ENCODE measurements at regions not wholly inside any gene's neighbourhood (a gene's known extent, or its start where the extent isn't known, plus 50 kb on each side); places are given as distances from the start of the nearest gene placed in this dataset.

GRCh38 chr13:106819413-106820180 lies 251.7 kb upstream of the ARGLU1 start:
- no peak for DNase-seq

- DNase-seq: no peak
These were observed 251.0 kb upstream of the ARGLU1 start for GRCh38 chr13:106818971-106819370.

- DNase-seq: no peak
These were observed 247.6 kb upstream of the ARGLU1 start for GRCh38 chr13:106815545-106815944.

GRCh38 chr13:106814463-106814862 lies 246.5 kb upstream of the ARGLU1 start:
- no peak for DNase-seq

DNA sequence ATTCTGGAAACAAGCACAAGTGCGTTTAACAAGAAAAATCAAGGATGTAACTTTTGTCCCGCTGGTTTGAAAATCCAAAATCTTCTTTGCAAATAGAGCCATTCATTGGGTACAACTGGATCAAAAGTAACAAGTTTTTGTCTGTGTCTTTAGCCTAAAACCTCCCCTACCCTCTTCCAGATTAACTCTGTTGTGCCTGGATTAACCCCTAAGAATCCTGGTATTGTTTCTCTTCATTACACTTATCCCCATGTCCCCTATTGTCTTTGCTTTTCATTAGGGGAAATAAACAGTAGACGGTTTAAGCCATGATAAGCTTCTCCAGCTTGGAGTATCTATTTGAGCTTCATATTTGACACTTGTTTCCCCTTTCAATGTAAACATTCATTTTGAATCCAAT lies 242.1 kb upstream of the ARGLU1 start:
- no peak for DNase-seq

DNA sequence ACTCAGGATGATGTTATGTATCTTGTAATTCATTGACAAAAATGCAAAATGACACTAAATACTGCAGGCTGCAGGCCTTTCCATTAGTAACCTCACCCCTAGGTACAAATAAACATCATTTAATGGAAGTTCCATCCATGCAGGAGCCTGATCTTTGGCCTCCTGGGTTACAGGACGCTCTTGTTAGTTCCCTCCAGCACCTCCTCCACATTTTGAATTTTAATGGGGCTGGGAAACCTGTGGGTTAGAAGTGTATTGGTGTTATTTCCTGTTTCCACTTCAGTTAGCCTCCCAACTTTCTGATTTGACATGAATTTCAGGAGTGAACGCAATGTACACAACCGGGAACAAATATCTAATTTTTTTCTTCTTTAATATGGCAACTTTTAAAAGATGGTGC lies 237.1 kb upstream of the ARGLU1 start:
- no peak for DNase-seq

- DNase-seq: no peak
These were observed 235.0 kb upstream of the ARGLU1 start for GRCh38 chr13:106802917-106803316.

GRCh38 chr13:106799781-106800335 lies 231.9 kb upstream of the ARGLU1 start:
- DNase-seq: no peak

DNA sequence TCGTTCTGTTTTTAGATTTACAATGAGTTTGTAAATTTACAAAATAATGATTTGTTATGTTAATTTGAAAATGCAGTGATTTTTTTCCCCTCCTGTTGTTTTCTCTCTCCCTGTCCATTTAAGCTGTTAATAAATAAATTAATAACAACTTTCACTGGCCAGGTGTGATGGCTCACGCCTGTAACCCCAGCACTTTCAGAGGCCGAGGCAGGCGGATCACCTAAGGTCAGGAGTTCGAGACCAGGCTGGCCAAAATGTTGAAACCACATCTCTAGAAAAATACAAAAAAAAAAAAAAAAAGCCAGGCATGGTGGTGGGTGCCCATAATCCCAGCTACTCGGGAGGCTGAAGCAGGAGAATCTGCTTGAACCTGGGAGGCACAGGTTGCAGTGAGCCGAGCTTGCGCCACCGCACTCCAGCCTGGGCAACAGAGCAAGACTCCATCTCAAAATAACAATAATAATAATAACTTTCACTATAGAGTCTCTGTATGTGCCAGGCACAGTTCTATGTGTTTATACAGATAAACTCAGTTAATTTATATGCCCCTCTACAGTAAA lies 229.2 kb upstream of the ARGLU1 start:
- no peak for DNase-seq

DNA sequence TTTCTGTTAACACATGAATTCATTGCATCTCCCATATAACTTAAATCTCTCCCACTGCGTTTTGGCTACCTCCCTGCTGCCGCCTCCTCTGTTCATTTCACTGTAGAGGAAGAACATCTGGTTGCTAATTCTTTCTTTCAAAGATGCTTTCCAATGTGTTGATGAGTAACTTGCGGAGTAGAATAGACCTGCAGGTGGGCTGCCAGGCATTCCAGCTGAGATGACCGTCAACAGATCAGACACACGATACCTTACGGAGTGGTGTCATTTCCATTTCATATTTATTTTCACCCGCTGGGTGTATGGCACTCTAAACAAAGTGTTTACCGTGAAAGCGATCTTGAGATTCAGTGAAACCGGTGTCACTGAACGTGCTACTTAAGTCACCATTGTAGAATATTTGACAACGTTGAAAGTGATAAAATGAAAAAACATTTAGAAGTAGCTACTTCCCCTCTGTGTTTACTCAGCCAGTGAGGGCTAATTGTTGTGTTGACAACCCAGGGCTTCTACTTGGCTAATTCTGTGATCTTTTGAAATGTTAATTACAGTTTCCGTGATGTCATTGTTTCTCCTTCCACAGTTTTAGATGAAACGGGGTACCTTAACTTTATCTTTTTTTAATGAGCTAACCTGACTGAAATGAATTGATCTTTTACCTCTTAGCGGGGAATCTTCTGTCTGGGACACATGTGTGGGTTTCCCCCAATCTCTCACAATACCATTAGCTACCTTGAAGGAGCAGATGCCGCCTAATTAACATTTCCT lies 228.5 kb upstream of the ARGLU1 start:
- DNase-seq: no peak

- no peak for DNase-seq
These were observed 227.9 kb upstream of the ARGLU1 start for GRCh38 chr13:106795847-106796246.

- DNase-seq: no peak
These were observed 226.2 kb upstream of the ARGLU1 start for GRCh38 chr13:106794117-106794516.

DNA sequence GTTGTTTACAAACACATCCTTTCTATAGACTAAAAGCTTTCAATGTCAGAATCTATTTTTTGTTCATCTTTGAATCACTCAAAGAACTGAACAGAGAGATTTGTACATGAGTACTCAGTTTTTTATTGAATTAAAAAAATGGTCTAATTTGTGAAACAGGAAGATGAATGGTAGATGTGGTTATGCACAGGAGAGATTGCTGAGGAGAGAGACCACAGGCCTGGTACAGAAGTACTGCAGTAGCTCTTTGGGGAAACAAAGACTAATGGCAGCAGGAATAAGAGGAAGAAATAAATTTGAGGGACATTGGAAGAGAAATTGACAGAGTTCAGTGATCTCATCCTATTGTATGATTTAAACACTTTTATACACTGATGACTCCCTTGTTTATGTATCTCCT lies 222.0 kb upstream of the ARGLU1 start:
- DNase-seq: no peak

DNA sequence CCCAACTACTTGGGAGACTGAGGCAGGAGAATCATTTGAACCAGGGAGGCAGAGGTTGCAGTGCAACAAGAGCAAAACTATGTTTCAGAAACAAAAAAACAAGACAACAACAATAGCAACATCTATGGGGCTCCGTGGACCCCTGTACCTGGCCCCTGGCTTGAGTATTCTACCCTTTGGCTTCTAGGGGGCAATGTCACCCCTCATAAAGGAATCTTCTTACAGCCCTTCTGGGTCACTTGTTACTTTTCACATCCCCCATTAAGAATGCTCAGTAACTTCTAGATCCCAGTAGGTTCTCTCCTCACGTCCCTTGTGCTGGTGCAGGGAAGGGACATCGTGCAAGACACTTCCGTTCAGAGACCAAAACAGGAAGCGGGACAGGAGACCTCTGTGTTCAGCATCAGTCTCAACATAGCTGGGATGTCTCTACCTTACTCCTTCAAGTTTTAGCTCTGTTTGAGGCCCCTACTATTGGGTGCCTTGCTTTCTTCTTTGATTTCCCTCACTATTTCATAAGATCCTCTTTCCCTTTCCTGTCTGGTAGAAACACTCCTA lies 218.1 kb upstream of the ARGLU1 start:
- no peak for DNase-seq

DNA sequence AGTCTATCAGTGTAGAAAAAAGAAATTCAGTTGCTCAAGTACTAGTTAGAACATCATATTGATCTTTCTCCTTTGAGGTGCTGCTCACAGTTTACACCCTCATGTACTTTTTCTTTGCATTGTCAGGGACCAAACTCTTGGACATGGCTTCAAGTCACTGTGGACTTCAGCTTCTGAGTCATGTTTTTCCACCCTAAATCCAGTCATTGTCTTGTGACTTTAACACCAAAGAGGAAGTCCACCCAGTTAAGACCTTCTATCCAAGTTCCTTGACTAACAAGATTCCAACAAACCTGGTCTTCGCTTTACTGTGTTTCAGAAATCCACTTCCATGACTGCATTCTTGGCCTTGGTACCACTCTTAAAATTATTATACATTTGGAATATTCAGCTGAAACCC lies 206.7 kb upstream of the ARGLU1 start:
- no peak for DNase-seq

GRCh38 chr13:106772006-106772601 lies 204.2 kb upstream of the ARGLU1 start:
- DNase-seq: no peak

DNA sequence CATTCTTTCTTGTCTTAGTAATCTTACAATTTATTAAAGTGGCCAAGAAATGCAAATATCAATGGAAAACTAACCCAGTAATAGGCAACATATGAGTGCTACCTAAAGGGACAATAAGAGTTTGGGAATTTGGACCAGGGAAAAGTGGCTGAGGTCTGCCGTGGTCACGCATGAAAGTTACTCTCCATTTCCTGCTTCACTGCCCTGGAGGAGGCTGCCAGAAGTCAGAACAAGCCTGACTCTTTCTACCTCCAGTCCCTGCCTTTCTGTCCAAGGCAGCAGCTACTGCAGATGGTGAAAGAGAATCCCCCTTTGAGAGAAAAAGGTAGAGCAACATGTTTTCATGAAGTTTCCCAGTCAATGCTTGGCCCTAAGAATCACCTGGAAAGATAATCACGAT lies 201.1 kb upstream of the ARGLU1 start:
- DNase-seq: no peak

- DNase-seq: no peak
These were observed 194.8 kb upstream of the ARGLU1 start for GRCh38 chr13:106762708-106763107.

- no peak for DNase-seq
These were observed 188.5 kb upstream of the ARGLU1 start for GRCh38 chr13:106756446-106756845.

- DNase-seq: no peak
These were observed 187.6 kb upstream of the ARGLU1 start for GRCh38 chr13:106755542-106755941.

- no peak for DNase-seq
These were observed 185.3 kb upstream of the ARGLU1 start for GRCh38 chr13:106753251-106753650.

- no peak for DNase-seq
These were observed 184.7 kb upstream of the ARGLU1 start for GRCh38 chr13:106752584-106753170.

- DNase-seq: no peak
These were observed 180.8 kb upstream of the ARGLU1 start for GRCh38 chr13:106748785-106749184.

Measured in activated CD4-positive, alpha-beta T cell treated with anti-CD3 and anti-CD28 coated beads for 48 hours (primary cell).